B cell (primary cell): ENCODE measurements at regions not wholly inside any gene's neighbourhood (a gene's known extent, or its start where the extent isn't known, plus 50 kb on each side); places are given as distances from the start of the nearest gene placed in this dataset.

Source experiments
- ATAC-seq: fragments of 200-7000 bp; cut with Tn5 transposase; one replicate; pipeline ENCODE4 v1.10.0; 2021; ENCODE audit warnings: low read depth, mild to moderate bottlenecking, moderate number of reproducible peaks, moderate library complexity
- CTCF ChIA-PET: fragments of 350-600 bp; sonication (Branson Sonifier 250); formaldehyde crosslinking; loops from one replicate; lab custom pipeline; 2021; ENCODE audit warnings: antibody characterized with exemption, inconsistent platforms; lab: Charles Lee
- POLR2A ChIA-PET: fragments of 350-600 bp; sonication (Branson Sonifier 250); formaldehyde crosslinking; loops from one replicate; lab custom pipeline; 2021; ENCODE audit warnings: antibody characterized with exemption; lab: Charles Lee
- DNase-seq: peaks from one replicate; pipeline ENCODE4 v3.0.0; 2013
- H2AFZ ChIP-seq: 2 replicates; pipeline ENCODE4 v1.6.1; 2012; ENCODE audit warnings: mild to moderate bottlenecking, low read depth, low read length; ENCODE audit not compliant: insufficient read depth, poor library complexity, severe bottlenecking
- H3K27ac ChIP-seq, 2 donors: 1 replicate in 1 of 2; 2 replicates in 1 of 2; pipeline ENCODE4 v1.5.1; 2012 to 2013; ENCODE audit warnings: low read length in 2 of 2, mild to moderate bottlenecking in 2 of 2, moderate library complexity in 1 of 2
- H3K27me3 ChIP-seq, 4 experiments: fragments of 200-600 bp in 1 of 4; sonication (generic) in 1 of 4; replicated peaks in 1 of 4; 1 replicate in 2 of 4; 2 replicates in 2 of 4; pipeline versions ENCODE4 v1.6.1 to v1.7.0; 2013 to 2016; ENCODE audit warnings: low read length in 3 of 4, mild to moderate bottlenecking in 2 of 4, mixed read lengths in 1 of 4, moderate library complexity in 1 of 4; ENCODE audit not compliant: insufficient read depth in 4 of 4, control insufficient read depth in 3 of 4; ENCODE audit errors: control extremely low read depth in 1 of 4
- H3K36me3 ChIP-seq, 2 experiments: replicated peaks in 1 of 2; 1 replicate in 1 of 2; 2 replicates in 1 of 2; pipeline versions ENCODE4 v1.6.1 to v1.7.1; 2013; ENCODE audit warnings: low read length in 1 of 2; ENCODE audit not compliant: insufficient read depth in 2 of 2, control insufficient read depth in 1 of 2; ENCODE audit errors: control extremely low read depth in 1 of 2, extremely low read depth in 1 of 2
- H3K4me1 ChIP-seq, 2 donors: fragments of 200-600 bp in 1 of 2; sonication (generic) in 1 of 2; 1 replicate in 1 of 2; 2 replicates in 1 of 2; pipeline versions ENCODE4 v1.5.1 to v1.6.1; 2013 to 2017; ENCODE audit warnings: low read length in 2 of 2; ENCODE audit not compliant: control insufficient read depth in 2 of 2, insufficient read depth in 2 of 2
- H3K4me2 ChIP-seq: replicated peaks from 2 replicates; pipeline ENCODE3; 2012; ENCODE audit warnings: mild to moderate bottlenecking, low read depth, low read length; ENCODE audit not compliant: poor library complexity, severe bottlenecking
- H3K4me3 ChIP-seq, 5 experiments: fragments of 200-600 bp in 1 of 5; sonication (generic) in 1 of 5; 1 replicate in 3 of 5; 2 replicates in 2 of 5; pipeline versions ENCODE4 v1.5.1 to v1.7.0; 2011 to 2016; ENCODE audit warnings: low read length in 4 of 5, mild to moderate bottlenecking in 4 of 5, low read depth in 2 of 5, control low read depth in 1 of 5, moderate library complexity in 1 of 5; ENCODE audit not compliant: insufficient read depth in 1 of 5; ENCODE audit errors: control extremely low read depth in 1 of 5, extremely low read depth in 1 of 5
- H3K79me2 ChIP-seq: fragments of 200-600 bp; sonication (generic); one replicate; pipeline ENCODE4 v1.6.0; 2016; ENCODE audit warnings: low read length; ENCODE audit not compliant: control insufficient read depth, insufficient read depth
- H3K9ac ChIP-seq: fragments of 200-600 bp; sonication (generic); 2 replicates; pipeline ENCODE4 v1.6.1; 2017; ENCODE audit warnings: mild to moderate bottlenecking, low read length, moderate library complexity
- H3K9me3 ChIP-seq, 3 donors: one replicate each; pipeline versions ENCODE4 v1.6.1 to v1.7.1; 2013; ENCODE audit warnings: low read length in 2 of 3; ENCODE audit not compliant: control insufficient read depth in 2 of 3, insufficient read depth in 1 of 3; ENCODE audit errors: control extremely low read depth in 1 of 3
- H4K20me1 ChIP-seq: 2 replicates; pipeline ENCODE4 v1.6.0; 2012; ENCODE audit warnings: mild to moderate bottlenecking, low read length; ENCODE audit not compliant: insufficient read depth, control insufficient read depth, poor library complexity, severe bottlenecking
- H3K27ac Mint-ChIP-seq: one replicate; pipeline ENCODE4 v1.8.0; 2021; ENCODE audit warnings: mixed read lengths
- H3K27me3 Mint-ChIP-seq: one replicate; pipeline ENCODE4 v1.8.0; 2021; ENCODE audit warnings: mixed read lengths
- H3K4me1 Mint-ChIP-seq: one replicate; pipeline ENCODE4 v1.8.0; 2021; ENCODE audit warnings: mixed read lengths
- H3K4me3 Mint-ChIP-seq: one replicate; pipeline ENCODE4 v1.8.0; 2021; ENCODE audit warnings: mixed read lengths
- H3K9me3 Mint-ChIP-seq: one replicate; pipeline ENCODE4 v1.8.0; 2022; ENCODE audit warnings: mixed read lengths; ENCODE audit not compliant: insufficient read depth
- CTCF ChIP-seq: fragments of 200-600 bp; IDR thresholded peaks from one replicate; pipeline ENCODE4 v1.8.0; 2022; ENCODE audit warnings: antibody characterized with exemption, mild to moderate bottlenecking
- EZH2 ChIP-seq: IDR thresholded peaks from 2 replicates; pipeline ENCODE4 v1.6.1; 2012; ENCODE audit warnings: borderline replicate concordance, low read depth, mild to moderate bottlenecking, moderate library complexity, low read length; ENCODE audit not compliant: insufficient read depth, poor library complexity, severe bottlenecking
- WGBS: methylation state at CpG from one replicate; pipeline ENCODE4 v1.1.5; 2013; ENCODE audit warnings: missing lambda C conversion rate; ENCODE audit not compliant: insufficient coverage; 5-methylcytosine and 5-hydroxymethylcytosine counted together
- intact Hi-C: fragments of 100-400 bp; cut with micrococcal nuclease; formaldehyde crosslinking; loops from one replicate; pipeline ENCODE4 v1.10.0; 2022

DNA sequence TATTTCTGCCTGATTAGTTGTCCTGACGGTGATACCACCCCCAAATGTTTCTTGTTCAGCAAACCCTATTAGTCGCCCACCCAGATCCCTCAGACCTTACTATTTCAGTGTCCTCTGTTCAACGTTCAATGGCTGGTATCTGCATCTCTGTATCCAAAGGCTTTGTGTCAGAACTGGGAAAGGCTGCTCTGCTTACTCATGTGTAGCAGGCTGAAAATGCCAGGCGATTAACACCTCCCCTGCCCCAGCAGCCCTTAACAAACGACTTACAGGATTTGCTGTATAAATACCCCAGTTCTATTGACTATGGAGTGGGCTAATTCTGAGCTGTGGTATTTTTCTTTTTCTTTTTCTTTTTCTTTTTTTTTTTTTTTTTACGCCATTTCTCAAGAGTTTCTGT is 415.0 kb downstream of the ZNF674 start:
- WGBS = 93% methylated on average over 2 of the region's 6 CpGs
- ChIA-PET CTCF (no interaction called here), POLR2A (no interaction called here)
- Histone ChIP-seq H3K27me3 (peaks cover 0 to 8% (median 0%) of the 10 kb centered on the region in 4 experiments), H3K36me3 (no peaks in the 10 kb centered on the region), H3K4me1 (no peaks in the 10 kb centered on the region), H3K9me3 (no peaks in the 10 kb centered on the region), H3K4me3 (no peak overlapping the region), H3K4me2 (no peak overlapping the region), H4K20me1 (no peaks in the 10 kb centered on the region), H3K27ac (no peak overlapping the region), H3K9ac (no peak overlapping the region), H2AFZ (no peak overlapping the region), H3K79me2 (no peaks in the 10 kb centered on the region)
- ATAC-seq = no peak
- no peak for TF ChIP-seq CTCF
- TF ChIP-seq EZH2 = no peak
- no peaks in the 10 kb centered on the region for H3K9me3 Mint-ChIP-seq
- H3K4me3 Mint-ChIP-seq = no peak overlapping the region
- intact Hi-C loops = no loop called here
- no peak for DNase-seq
- peaks cover 3% of the 10 kb centered on the region for H3K27me3 Mint-ChIP-seq
- H3K4me1 Mint-ChIP-seq = no peaks in the 10 kb centered on the region
- no peak overlapping the region for H3K27ac Mint-ChIP-seq

GRCh38 chrX:46125111-46125510 is 420.1 kb downstream of the ZNF674 start:
- H3K27ac ChIP-seq = no peak overlapping the region
- POLR2A ChIA-PET = no interaction called here

More at GRCh38 chrX:46125111-46125510, 420.1 kb downstream of the ZNF674 start:
- H3K4me1 ChIP-seq = no peaks in the 10 kb centered on the region
- no peaks in the 10 kb centered on the region for H4K20me1 ChIP-seq
- no peaks in the 10 kb centered on the region for H3K9me3 Mint-ChIP-seq
- TF ChIP-seq CTCF = no peak
- TF ChIP-seq EZH2 = no peak
- no peak overlapping the region for H3K9ac ChIP-seq
- no CpG with 5 or more reads among the region's 1 CpG for WGBS
- no peaks in the 10 kb centered on the region for H3K9me3 ChIP-seq
- DNase-seq (no peak), ATAC-seq (no peak)
- no peak overlapping the region for H2AFZ ChIP-seq
- H3K4me3 ChIP-seq = no peak overlapping the region
- H3K27ac Mint-ChIP-seq = no peak overlapping the region
- no peaks in the 10 kb centered on the region for H3K4me1 Mint-ChIP-seq
- CTCF ChIA-PET = no interaction called here
- H3K27me3 Mint-ChIP-seq = peaks cover 3% of the 10 kb centered on the region
- no peak overlapping the region for H3K4me3 Mint-ChIP-seq
- H3K79me2 ChIP-seq = no peaks in the 10 kb centered on the region
- intact Hi-C loops = no loop called here
- no peaks in the 10 kb centered on the region for H3K36me3 ChIP-seq
- no peak overlapping the region for H3K4me2 ChIP-seq
- H3K27me3 ChIP-seq = no peaks in the 10 kb centered on the region
